Muscle of arm (tissue), 1 donor: ENCODE measurements at regions not wholly inside any gene's neighbourhood (a gene's known extent, or its start where the extent isn't known, plus 50 kb on each side); places are given as distances from the start of the nearest gene placed in this dataset.

Experiments used
- DNase-seq: peaks from one replicate; pipeline ENCODE4 v3.0.0-alpha.2; 2013

- no peak for DNase-seq
Observed at GRCh38 chr10:33126742-33127141, 168.7 kb upstream of the ITGB1 start.

- DNase-seq = no peak
Observed at GRCh38 chr10:33125522-33126517, 167.8 kb upstream of the ITGB1 start.

GRCh38 chr10:33125111-33125510 lies 167.1 kb upstream of the ITGB1 start:
- no peak for DNase-seq

GRCh38 chr10:33123680-33124079 lies 165.7 kb upstream of the ITGB1 start:
- DNase-seq = no peak

GRCh38 chr10:33122014-33122809 lies 164.2 kb upstream of the ITGB1 start:
- peak; percentile 49 for DNase-seq

DNA sequence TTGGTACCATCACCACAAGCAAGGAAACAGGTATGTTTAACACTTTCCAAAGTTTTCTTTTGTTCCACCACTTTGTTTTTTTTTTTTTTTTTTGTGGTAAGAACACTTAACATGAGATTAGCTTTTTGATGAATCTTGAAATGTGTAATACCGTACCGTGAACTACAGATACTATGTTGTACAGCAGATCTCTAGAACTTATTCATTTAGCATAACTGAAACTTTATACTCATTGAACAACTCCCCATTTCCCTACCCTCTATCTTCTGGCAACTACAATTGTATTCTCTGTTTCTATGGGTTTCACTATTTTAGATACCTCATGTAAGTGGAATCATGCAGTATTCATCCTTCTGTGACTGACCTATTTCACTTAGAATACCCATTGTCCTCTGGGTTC lies 162.7 kb upstream of the ITGB1 start:
- DNase-seq = no peak

DNA sequence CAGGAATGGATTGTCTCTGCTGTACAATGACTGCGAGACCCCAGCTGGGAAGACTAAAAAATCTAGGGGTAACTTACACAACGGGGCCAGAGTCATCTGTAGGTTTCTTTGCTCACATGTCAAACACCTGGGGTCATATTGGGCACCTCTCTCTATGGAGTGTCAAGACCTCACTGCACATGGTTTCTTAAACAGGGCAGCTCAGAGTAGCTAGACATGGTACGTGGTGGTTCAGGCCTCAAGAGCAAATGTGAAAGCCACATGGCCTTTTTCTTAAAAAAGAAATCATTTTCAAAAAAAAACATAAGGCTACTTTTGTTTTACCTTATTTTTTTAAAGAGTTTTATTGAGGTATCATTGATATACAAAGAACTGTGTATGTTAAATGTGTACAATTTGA lies 162.2 kb upstream of the ITGB1 start:
- DNase-seq = no peak

GRCh38 chr10:33117816-33118215 lies 159.8 kb upstream of the ITGB1 start:
- no peak for DNase-seq

DNA sequence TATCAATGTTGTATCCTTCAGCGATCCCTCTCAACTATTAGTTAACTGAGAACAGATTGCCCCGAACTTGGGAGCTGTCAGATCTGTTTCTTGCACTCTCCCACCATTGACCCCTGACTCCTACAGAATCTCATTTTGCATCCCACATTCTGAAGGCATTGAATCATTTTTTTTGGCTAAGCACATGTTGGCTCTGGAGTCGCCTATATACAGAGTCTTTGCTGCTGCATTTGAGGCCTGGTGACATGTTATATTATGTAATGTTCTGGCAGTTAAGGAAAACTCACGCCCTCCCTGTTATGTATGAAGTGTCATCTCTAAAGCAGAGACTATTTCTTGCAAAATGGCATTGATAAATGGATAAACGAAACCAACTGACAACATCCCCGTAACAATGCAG lies 159.2 kb upstream of the ITGB1 start:
- DNase-seq = peak; percentile 57

- DNase-seq = peak; percentile 52
Observed at GRCh38 chr10:33115738-33116719, 158.0 kb upstream of the ITGB1 start.

DNA sequence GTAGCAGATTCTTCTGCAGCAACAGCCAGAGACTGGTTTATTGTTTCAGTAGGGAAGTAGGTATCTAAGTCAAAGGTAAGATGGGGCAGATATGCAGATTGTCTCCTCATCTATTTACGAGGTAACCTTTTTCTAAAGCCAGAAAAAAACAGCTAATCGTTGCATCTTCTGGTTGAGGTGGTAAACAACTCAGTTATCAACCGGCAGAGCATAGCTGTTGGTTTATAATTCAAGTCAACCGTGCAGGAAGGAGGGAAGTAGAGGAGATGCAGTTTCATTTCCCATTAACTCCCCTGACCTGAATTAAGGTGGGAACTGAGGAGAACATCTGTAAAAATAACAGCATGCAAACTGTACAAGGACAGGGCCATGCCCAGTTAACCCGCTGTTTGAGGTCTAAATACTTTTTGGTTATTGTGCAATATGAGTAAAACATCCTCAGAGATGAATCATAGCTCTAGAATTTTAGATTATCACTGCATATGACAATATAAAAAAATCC lies 156.5 kb upstream of the ITGB1 start:
- no peak for DNase-seq

GRCh38 chr10:33113466-33113865 lies 155.4 kb upstream of the ITGB1 start:
- peak; percentile 48 for DNase-seq

- peak; percentile 29 for DNase-seq
Observed at GRCh38 chr10:33112831-33113455, 154.9 kb upstream of the ITGB1 start.

DNA sequence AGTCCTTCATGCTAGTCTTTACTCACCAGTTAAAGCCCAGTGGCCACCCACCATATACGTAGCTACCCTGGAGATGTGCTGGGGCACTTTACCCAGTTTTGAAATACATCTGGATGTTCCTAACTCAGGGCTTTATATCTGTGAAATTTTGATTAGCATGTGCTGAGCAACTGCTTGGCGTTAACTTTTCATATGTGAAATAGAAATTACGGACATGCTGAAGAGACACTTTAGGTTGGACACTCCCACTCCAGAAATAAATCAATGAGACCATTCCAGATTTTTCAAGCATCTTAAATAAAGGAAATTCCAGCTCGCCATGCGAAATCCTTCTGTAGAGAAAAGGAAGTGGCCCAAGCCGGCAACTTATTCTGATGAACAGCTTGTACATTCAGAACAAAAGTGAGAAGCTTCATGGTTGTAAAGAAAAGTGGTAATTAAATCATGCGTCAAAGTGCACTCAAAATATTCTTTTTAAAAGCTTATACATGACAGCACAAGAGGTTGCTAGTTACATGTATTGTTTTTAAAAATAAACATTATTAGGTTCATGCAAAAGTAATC lies 153.5 kb upstream of the ITGB1 start:
- no peak for DNase-seq

DNA sequence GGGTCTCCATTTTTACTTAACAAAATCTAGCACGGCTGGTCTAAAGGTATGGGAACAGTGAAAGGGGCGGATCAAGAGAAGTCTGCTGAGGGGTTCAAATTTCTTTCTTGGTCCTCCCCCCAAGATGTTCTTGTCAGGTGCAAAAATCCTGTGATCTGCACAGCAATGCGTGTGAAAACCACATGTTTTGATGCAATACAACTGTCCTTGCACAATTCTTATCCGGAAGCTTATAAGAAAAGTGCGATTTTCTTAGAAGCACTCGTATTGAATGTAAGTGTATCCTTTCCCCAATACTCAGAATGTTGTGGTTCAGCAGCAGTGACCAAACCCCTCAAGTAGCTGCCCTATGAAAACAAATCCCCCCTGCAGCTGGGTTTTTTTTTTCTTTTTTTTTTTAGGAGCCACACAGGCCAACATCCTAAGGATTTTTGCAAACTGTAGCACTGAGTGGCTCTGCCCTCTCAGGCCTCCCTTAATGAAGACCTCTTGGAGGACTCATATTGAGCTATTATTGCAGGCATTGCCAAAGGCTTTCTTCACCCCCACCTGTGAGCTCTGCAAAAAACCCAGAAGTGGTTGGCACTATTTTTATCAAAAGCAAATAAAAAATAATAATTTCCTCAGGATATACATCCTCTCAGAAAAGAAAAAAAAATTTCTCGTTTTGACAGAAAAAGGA lies 151.9 kb upstream of the ITGB1 start:
- DNase-seq = no peak

DNA sequence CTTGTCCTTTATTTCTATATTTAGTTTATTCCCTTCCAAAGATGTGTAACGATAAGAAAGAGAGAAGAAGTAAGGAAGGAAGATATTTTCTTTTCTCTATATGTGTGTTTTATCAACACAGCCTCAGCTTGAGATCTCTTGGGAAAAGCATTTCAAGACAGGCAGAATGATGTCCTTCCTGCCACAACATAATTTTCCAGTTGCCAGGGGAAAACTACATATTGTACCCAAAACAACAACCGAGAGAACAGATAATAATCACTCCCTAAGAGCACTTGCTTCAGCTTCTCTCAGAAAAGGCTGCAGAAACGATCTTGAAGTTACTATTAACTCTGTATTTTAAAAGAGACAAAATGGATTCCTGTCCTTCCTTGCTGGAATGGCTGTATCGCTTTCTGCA lies 151.4 kb upstream of the ITGB1 start:
- no peak for DNase-seq

DNA sequence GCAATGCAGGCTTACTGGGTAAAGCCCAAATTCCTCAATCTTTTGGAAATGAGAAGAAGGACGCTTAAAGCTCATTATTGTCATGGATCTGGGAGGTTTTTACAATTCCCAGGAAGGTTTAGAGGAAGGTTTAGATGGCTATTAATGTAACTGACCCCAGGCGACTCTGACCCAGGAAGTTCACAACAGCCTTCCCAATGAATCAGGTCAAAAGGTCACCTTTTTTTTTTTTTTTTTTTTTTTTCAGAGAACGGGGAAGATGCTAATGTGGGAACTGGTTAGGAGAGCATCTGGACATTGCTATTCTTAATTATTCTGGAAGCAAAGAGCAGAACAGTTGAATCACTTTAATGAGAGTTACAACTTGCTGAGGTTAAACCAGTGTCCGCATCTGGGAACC lies 149.9 kb upstream of the ITGB1 start:
- DNase-seq = no peak

DNA sequence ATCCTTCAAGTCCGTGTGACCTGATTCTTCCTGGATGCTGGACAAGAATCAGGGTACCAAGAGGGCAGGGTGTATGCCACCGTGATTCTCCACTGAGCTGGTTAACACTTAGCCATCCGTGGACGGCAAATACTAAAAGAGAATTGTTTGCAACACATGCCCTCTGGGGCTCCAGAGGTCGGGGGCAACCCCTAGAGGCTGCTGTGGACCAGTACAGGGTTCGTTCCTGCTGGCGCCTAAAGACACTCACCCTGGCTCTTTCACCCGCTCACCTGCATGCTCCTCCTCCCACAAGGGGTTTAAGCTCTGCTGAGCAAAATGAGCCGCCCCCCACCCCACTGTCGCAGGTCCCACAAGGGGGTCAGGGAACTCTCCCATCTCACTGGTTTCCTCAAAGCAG lies 148.7 kb upstream of the ITGB1 start:
- DNase-seq = no peak

DNA sequence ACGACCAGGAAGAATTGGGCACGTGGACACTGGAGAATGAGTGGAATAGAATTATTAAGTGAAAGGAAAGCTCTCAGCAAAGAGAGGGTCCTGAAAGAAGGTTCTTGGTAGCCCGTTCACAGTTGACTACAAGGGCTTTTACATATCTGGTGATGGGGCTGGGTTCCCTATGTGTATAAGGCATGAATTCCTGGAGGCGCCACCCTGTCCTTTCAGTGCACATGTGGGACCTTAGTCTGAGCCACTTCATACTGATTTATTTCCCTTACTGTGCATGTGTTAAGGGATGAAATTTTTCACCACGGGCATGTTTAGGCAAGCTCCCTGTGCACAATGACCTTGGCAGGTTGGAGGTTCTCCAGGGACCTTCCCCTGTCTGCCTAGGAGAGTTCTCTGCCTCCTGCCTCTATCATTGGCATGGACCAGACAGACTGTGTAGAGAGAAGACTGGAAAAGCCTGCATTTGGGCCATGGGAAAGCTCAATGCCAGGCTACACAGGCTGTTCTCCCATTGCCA lies 145.9 kb upstream of the ITGB1 start:
- DNase-seq = no peak

- DNase-seq = no peak
Observed at GRCh38 chr10:33102071-33102470, 144.0 kb upstream of the ITGB1 start.
